HepG2 (cell line): ENCODE measurements at regions not wholly inside any gene's neighbourhood (a gene's known extent, or its start where the extent isn't known, plus 50 kb on each side); places are given as distances from the start of the nearest gene placed in this dataset.

Source experiments
- ARNT ChIP-seq: fragments of 450-650 bp; IDR thresholded peaks from 2 replicates; pipeline ENCODE4 v1.6.1; 2017
- CTCF ChIP-seq: sonication (generic); formaldehyde crosslinking; IDR thresholded peaks from 2 replicates; pipeline ENCODE4 v1.5.0; 2020; ENCODE audit warnings: mild to moderate bottlenecking, missing genetic modification reagents, moderate library complexity
- DBP ChIP-seq: sonication (generic); formaldehyde crosslinking; IDR thresholded peaks from 2 replicates; pipeline ENCODE4 v1.4.0; 2020; ENCODE audit warnings: missing genetic modification reagents; ENCODE audit errors: not compliant biosample characterization
- ELF1 ChIP-seq: sonication (generic); formaldehyde crosslinking; IDR thresholded peaks from 2 replicates; pipeline ENCODE4 v1.4.0; 2020; ENCODE audit warnings: missing genetic modification reagents
- FOXJ3 ChIP-seq: sonication (generic); formaldehyde crosslinking; IDR thresholded peaks from 2 replicates; pipeline ENCODE4 v1.4.0; 2020; ENCODE audit warnings: missing genetic modification reagents, mild to moderate bottlenecking, borderline replicate concordance
- FOXP1 ChIP-seq, 2 experiments: fragments of 450-650 bp in 1 of 2; IDR thresholded peaks; 2 replicates each; pipeline ENCODE4 v1.6.1; 2017 to 2018; ENCODE audit warnings: antibody characterized with exemption in 1 of 2
- LRRFIP1 ChIP-seq: sonication (generic); formaldehyde crosslinking; conservative IDR thresholded peaks from 2 replicates; pipeline ENCODE4 v1.4.0; 2020; ENCODE audit warnings: missing genetic modification reagents
- MAFF ChIP-seq: IDR thresholded peaks from 2 replicates; pipeline ENCODE4 v1.6.1; 2011; ENCODE audit warnings: low read depth, low read length, improper control_type of control experiment
- MAFK ChIP-seq, 2 experiments: IDR thresholded peaks in 1 of 2; conservative IDR thresholded peaks in 1 of 2; 2 replicates each; pipeline ENCODE4 v1.6.1; 2011; ENCODE audit warnings: improper control_type of control experiment in 2 of 2, low read length in 2 of 2
- STAT5B ChIP-seq: sonication (generic); formaldehyde crosslinking; IDR thresholded peaks from 2 replicates; pipeline ENCODE4 v1.4.0; 2020; ENCODE audit warnings: missing genetic modification reagents
- TRIM22 ChIP-seq: fragments of 450-650 bp; IDR thresholded peaks from 2 replicates; pipeline ENCODE4 v1.6.1; 2017
- ZBTB49 ChIP-seq: sonication (generic); formaldehyde crosslinking; IDR thresholded peaks from 2 replicates; pipeline ENCODE4 v1.4.0; 2020; ENCODE audit warnings: missing genetic modification reagents, borderline replicate concordance
- ZNF446 ChIP-seq: sonication (generic); formaldehyde crosslinking; IDR thresholded peaks from 2 replicates; pipeline ENCODE4 v1.5.0; 2020; ENCODE audit warnings: mild to moderate bottlenecking, missing genetic modification reagents

- TF ChIP-seq ZNF446 (CRISPR knock-in tag) (no peak), FOXP1 (IDR thresholded peaks at IDR 0.05) (no peak), FOXP1 (CRISPR knock-in tag; IDR thresholded peaks at IDR 0.05) (no peak), DBP (CRISPR knock-in tag) (no peak), TRIM22 (no peak), CTCF (CRISPR knock-in tag) (no peak), FOXJ3 (CRISPR knock-in tag) (no peak), MAFK (conservative IDR thresholded peaks at IDR 0.05 in 1 of 2, IDR thresholded peaks at IDR 0.05 in 1 of 2; ENCODE audit: low read length in 2 of 2) (no peak), ELF1 (CRISPR knock-in tag) (no peak), LRRFIP1 (CRISPR knock-in tag) (no peak), STAT5B (CRISPR knock-in tag) (no peak), ARNT (no peak), MAFF (no peak), ZBTB49 (no peak)
Measured at GRCh38 chr2:212930556-212931260, 220.7 kb downstream of the IKZF2 start.
